Stimulated activated naive B cell treated with anti-CD40 and anti-IgM and Interleukin-4, amounts not matched to agents 10 μg/mL and 1 μg/mL and 100 μg/mL, for 72 hours (primary cell): ENCODE measurements at regions not wholly inside any gene's neighbourhood (a gene's known extent, or its start where the extent isn't known, plus 50 kb on each side); places are given as distances from the start of the nearest gene placed in this dataset.

Experiments used
- ATAC-seq, 2 donors: fragments of 150-1000 bp; cut with Tn5 transposase; replicated peaks; 2 replicates each; pipeline ENCODE4 v1.10.0; 2021; ENCODE audit warnings: moderate library complexity in 1 of 2
- DNase-seq: peaks from one replicate; pipeline ENCODE4 v3.0.0; 2021
- H3K27ac Mint-ChIP-seq: one replicate; pipeline ENCODE4 v1.8.0; 2022; ENCODE audit warnings: mild to moderate bottlenecking, mixed read lengths
- H3K27me3 Mint-ChIP-seq, 2 donors: one replicate each; pipeline ENCODE4 v1.8.0; 2022; ENCODE audit warnings: mixed read lengths in 2 of 2
- H3K36me3 Mint-ChIP-seq, 2 donors: one replicate each; pipeline ENCODE4 v1.8.0; 2022; ENCODE audit warnings: mixed read lengths in 2 of 2, mild to moderate bottlenecking in 1 of 2
- H3K4me1 Mint-ChIP-seq, 2 donors: one replicate each; pipeline ENCODE4 v1.8.0; 2022; ENCODE audit warnings: mixed read lengths in 2 of 2, mild to moderate bottlenecking in 1 of 2
- H3K4me3 Mint-ChIP-seq, 2 donors: one replicate each; pipeline ENCODE4 v1.8.0; 2022; ENCODE audit warnings: mild to moderate bottlenecking in 2 of 2, mixed read lengths in 2 of 2, moderate library complexity in 1 of 2
- H3K9me3 Mint-ChIP-seq, 2 donors: one replicate each; pipeline ENCODE4 v1.8.0; 2022; ENCODE audit warnings: mixed read lengths in 2 of 2, mild to moderate bottlenecking in 1 of 2

DNA sequence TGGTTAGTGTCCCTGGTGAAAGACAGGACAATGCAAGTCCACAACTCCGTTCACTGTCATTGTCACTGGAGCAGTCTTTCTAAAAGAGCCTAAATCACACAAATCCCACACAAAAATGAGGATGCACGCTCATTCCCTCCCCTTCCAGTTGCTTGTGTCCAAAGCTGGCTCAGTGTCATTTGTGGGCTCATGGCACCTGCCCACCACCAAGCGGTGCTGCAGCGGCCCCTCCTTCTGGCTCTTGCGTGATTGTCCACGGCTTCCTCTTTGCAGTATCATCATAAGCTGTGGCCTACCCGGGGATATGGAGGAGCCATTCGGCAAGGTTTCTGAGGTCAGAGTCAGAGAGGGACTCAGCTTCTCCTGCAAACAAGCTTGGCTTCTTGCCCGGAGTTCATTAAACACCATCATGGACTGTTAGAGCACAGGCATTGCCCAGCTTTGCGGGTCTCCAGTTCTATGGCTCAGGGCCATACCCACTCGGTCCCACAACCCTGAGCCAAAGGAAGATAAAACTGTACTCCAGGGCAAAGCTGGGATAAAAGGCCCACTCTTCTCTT lies 179.4 kb upstream of the AGAP1 start:
- no peak for DNase-seq

DNA sequence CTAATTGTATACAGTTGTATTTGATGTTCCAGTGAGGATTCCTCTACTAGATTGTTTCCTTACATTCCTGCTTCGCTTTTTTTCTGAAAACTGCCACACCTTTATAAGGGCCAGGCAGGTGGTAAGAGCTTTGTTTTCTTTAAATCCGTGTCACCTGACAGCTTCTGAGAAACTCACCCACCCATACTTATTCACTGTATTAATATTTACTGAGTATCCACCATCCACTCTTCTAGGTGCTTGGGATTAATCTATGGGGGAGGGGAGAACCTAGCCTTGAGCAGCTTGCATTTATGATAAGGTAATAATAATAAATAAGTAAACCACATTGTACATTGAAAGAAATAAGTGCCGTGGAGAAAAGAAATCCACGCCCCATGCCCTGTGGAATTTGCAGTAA lies 174.7 kb upstream of the AGAP1 start:
- DNase-seq (no peak), ATAC-seq (no peak)
- Mint-ChIP-seq H3K27ac (no peak overlapping the region), H3K4me3 (no peak overlapping the region), H3K27me3 (peaks cover 17 to 21% of the 10 kb centered on the region in 2 donors), H3K4me1 (no peaks in the 10 kb centered on the region), H3K9me3 (peaks cover 0 to 3% of the 10 kb centered on the region in 2 donors), H3K36me3 (no peaks in the 10 kb centered on the region)

More for the DNA sequence above, 179.4 kb upstream of the AGAP1 start:
- no peaks in the 10 kb centered on the region for H3K36me3 Mint-ChIP-seq
- H3K9me3 Mint-ChIP-seq, result peaks cover 0 to 5% of the 10 kb centered on the region in 2 donors
- no peaks in the 10 kb centered on the region for H3K4me1 Mint-ChIP-seq
- peaks cover 9 to 19% of the 10 kb centered on the region in 2 donors for H3K27me3 Mint-ChIP-seq
- no peak overlapping the region for H3K27ac Mint-ChIP-seq
- no peak overlapping the region for H3K4me3 Mint-ChIP-seq
- ATAC-seq, result no peak

DNA sequence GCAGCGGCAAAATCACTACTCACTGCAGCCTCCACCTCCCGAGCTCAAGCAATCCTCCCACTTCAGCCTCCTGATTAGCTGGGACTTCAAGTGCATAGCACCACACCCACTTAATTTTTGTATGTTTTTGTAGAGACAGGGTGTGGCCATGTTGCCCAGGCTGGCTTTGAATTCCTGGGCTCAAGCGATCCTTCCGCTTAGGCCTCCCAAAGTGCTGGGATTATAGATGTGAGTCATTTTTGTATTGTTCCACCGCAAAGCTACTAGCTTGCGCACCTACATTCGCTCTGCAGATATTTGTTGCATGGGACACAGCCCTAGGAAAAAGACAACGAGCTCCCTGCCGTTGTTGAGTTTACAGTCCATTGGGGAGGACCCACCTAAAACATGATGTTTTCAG lies 173.5 kb upstream of the AGAP1 start:
- no peaks in the 10 kb centered on the region for H3K36me3 Mint-ChIP-seq
- no peak overlapping the region for H3K4me3 Mint-ChIP-seq
- DNase-seq (no peak), ATAC-seq (no peak)
- H3K27ac Mint-ChIP-seq, result no peak overlapping the region
- H3K9me3 Mint-ChIP-seq, result peaks cover 0 to 1% of the 10 kb centered on the region in 2 donors
- no peaks in the 10 kb centered on the region for H3K4me1 Mint-ChIP-seq
- H3K27me3 Mint-ChIP-seq, result peaks cover 13 to 18% of the 10 kb centered on the region in 2 donors

DNA sequence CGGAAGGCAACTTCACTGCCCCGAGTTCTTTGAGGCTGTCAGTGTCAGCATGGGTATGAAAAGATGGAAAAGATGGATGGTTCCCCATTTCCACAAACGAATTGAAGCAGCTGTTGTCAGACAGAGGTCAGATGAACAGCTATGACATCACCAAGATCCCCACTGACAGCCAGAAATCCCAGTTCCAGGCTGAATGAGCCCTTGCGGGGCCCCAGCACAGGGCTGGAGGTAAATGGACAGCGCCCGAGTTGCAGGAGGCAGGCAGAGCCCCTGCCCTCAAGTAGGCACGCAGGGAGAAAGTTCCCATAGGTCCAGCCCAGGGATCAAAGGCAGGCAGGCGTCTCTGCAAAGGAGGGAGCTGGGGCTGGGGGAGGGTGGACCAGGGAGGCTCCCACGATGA lies 169.5 kb upstream of the AGAP1 start:
- Mint-ChIP-seq H3K4me3 (no peak overlapping the region), H3K27ac (no peak overlapping the region), H3K36me3 (no peaks in the 10 kb centered on the region), H3K4me1 (no peaks in the 10 kb centered on the region), H3K9me3 (peaks cover 0 to 2% of the 10 kb centered on the region in 2 donors), H3K27me3 (peaks cover 19 to 35% of the 10 kb centered on the region in 2 donors)
- no peak for ATAC-seq
- DNase-seq, result no peak

DNA sequence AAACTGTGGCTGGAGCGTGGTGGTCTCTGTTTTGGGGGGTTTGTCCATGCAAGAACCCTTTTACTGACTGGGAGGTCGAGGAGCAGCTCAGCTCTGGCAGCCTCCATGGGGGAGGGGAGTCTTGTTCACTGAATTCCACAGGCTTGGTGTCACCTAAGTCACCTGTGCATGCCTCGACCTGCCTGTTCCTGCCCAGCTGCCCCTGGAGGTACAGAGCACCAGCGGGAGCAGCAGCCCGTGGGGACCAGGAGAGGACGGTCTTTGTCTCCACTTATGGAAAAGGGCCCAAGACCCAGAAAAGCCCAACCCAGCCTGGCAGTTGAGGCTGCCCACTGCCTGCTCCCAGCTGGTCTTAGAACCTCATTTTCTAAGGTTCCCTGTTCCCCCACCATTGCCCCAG lies 168.7 kb upstream of the AGAP1 start:
- H3K4me3 Mint-ChIP-seq, result no peak overlapping the region
- H3K9me3 Mint-ChIP-seq, result peaks cover 0 to 2% of the 10 kb centered on the region in 2 donors
- H3K36me3 Mint-ChIP-seq, result no peaks in the 10 kb centered on the region
- DNase-seq, result no peak
- no peak overlapping the region for H3K27ac Mint-ChIP-seq
- H3K27me3 Mint-ChIP-seq, result peaks cover 19 to 35% of the 10 kb centered on the region in 2 donors
- no peaks in the 10 kb centered on the region for H3K4me1 Mint-ChIP-seq
- no peak for ATAC-seq

DNA sequence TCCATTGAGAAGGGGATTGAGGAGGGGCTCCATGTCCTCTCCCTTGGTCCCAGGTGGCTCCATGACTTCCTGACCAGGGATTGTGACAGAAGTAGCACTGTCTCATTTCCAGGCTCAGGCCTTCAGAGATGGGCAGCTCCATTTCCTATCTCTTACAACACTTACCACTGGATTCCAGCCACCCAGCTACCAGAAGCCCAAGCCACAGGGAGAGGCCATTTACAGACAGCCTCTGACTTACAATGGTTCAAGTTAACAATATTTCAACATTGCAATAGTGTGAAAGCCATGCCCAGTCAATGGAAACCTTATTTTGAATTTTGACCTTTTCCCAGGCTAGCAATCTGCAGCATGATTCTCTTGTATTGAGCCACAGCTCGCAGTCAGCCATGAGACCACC lies 164.9 kb upstream of the AGAP1 start:
- Mint-ChIP-seq H3K36me3 (no peaks in the 10 kb centered on the region), H3K4me3 (no peak overlapping the region), H3K4me1 (no peaks in the 10 kb centered on the region), H3K9me3 (peaks cover 0 to 6% of the 10 kb centered on the region in 2 donors), H3K27ac (no peak overlapping the region), H3K27me3 (peaks cover 24 to 47% of the 10 kb centered on the region in 2 donors)
- ATAC-seq (no peak), DNase-seq (no peak)

DNA sequence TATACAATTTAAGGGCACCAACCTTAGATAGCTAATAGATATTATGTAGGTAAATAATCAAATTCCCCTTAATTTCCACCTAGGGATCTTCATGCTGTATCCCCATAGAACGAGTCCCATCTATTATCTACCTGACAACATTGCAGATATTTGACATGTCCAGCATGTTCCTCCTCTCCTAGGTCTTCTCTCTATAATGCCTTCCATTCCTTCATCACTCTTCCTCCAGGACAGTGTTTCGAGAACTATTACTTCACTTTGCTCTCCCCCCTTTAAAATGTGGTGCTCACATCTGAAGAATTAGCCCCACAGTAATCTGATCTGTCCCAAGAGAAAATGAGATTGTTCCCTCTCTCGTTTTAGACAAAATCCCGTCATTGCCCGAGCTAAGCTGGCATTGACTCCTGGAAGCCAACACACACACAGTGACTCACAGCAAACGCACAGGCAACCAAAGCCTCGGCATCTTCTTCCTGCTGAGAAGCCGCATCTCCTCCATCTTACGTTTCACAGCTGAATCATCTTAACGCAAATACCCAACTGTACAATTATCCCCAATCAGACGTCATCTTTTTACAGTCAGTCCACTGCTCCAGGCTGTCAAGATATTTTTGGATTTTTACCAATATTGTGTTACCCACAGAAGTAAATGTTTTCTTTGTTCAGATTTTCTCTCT lies 162.9 kb upstream of the AGAP1 start:
- Mint-ChIP-seq H3K4me1 (no peaks in the 10 kb centered on the region), H3K9me3 (peaks cover 0 to 7% of the 10 kb centered on the region in 2 donors), H3K27ac (no peak overlapping the region), H3K36me3 (no peaks in the 10 kb centered on the region), H3K27me3 (peaks cover 22 to 35% of the 10 kb centered on the region in 2 donors), H3K4me3 (no peak overlapping the region)
- ATAC-seq (no peak), DNase-seq (no peak)

DNA sequence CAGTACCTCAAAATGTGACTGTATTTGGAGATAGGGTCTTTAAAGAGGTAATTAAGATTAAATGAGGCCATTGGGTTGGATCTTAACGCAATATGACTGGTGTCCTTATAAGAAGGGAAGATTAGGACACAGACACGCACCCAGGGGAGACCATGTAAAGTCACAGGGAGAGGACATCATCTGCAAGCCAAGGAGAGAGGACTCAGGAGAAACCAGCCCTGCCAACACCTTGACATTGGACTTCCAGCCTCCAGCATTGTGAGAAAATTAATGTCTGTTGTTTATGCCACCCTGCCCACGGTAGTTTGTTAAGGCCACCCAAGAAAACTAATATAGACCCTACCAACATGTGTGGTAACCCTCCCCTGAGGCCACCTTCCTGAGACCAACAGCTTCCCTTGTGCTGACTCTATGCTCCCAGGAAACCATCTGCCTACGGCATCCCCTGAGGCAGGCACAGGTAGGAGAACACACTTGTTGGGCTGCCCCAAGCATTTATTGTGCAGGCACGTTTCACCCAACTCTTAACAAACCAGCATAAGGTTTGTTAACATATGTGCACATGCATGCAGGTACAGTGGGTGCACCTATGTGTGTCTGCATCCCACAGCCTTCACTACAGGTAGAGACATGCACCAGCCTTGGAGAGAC lies 161.5 kb upstream of the AGAP1 start:
- no peak overlapping the region for H3K4me3 Mint-ChIP-seq
- H3K27me3 Mint-ChIP-seq, result peaks cover 19 to 30% of the 10 kb centered on the region in 2 donors
- H3K4me1 Mint-ChIP-seq, result no peaks in the 10 kb centered on the region
- no peak overlapping the region for H3K27ac Mint-ChIP-seq
- ATAC-seq (no peak), DNase-seq (no peak)
- H3K9me3 Mint-ChIP-seq, result peaks cover 0 to 9% of the 10 kb centered on the region in 2 donors
- H3K36me3 Mint-ChIP-seq, result no peaks in the 10 kb centered on the region

DNA sequence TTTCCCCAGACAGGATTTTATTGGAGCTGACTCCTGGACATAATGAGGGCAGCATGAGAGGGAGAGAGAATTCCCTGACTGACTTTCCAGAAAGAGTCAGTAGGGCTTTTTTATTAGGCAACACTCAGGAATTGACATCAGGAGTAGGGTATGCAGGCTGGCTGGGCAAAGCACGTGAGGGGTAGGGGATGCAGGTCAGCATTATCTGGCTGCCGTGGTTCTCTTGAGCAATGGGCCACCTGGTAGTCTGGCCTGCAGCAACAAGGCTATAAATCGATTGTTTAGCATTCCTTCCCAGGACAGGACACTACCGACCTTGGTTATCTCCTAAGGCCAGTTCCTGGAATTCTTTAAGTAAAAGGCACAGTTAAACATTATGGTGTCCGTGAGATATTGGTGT lies 160.8 kb upstream of the AGAP1 start:
- no peak for DNase-seq
- ATAC-seq, result no peak

DNA sequence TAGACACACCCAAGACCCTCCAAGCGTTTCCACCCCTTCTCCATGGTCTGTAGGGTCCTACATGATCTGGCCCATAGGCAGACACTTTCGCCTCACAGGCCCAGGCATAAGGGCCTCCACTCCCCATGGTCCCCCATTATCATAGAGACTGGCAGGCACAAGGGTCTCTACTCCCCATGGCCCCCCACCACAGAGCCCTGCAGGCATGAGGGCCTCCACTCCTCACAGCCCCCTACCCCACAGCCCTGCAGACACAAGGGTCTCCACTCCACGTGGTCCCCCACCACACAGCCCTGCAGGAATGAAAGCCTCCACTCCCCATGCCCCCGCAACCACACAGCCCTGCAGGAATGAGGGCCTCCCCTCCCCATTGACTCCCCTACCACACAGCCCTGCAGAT lies 159.7 kb upstream of the AGAP1 start:
- no peak overlapping the region for H3K27ac Mint-ChIP-seq
- H3K4me1 Mint-ChIP-seq, result no peaks in the 10 kb centered on the region
- peaks cover 10 to 17% of the 10 kb centered on the region in 2 donors for H3K9me3 Mint-ChIP-seq
- no peak overlapping the region for H3K4me3 Mint-ChIP-seq
- H3K36me3 Mint-ChIP-seq, result no peaks in the 10 kb centered on the region
- H3K27me3 Mint-ChIP-seq, result peaks cover 17 to 19% of the 10 kb centered on the region in 2 donors
- ATAC-seq (no peak), DNase-seq (no peak)

More for the DNA sequence above, 160.8 kb upstream of the AGAP1 start:
- no peaks in the 10 kb centered on the region for H3K36me3 Mint-ChIP-seq
- peaks cover 4 to 13% of the 10 kb centered on the region in 2 donors for H3K9me3 Mint-ChIP-seq
- H3K4me1 Mint-ChIP-seq, result no peaks in the 10 kb centered on the region
- H3K27me3 Mint-ChIP-seq, result peaks cover 19 to 25% of the 10 kb centered on the region in 2 donors
- no peak overlapping the region for H3K4me3 Mint-ChIP-seq
- no peak overlapping the region for H3K27ac Mint-ChIP-seq

DNA sequence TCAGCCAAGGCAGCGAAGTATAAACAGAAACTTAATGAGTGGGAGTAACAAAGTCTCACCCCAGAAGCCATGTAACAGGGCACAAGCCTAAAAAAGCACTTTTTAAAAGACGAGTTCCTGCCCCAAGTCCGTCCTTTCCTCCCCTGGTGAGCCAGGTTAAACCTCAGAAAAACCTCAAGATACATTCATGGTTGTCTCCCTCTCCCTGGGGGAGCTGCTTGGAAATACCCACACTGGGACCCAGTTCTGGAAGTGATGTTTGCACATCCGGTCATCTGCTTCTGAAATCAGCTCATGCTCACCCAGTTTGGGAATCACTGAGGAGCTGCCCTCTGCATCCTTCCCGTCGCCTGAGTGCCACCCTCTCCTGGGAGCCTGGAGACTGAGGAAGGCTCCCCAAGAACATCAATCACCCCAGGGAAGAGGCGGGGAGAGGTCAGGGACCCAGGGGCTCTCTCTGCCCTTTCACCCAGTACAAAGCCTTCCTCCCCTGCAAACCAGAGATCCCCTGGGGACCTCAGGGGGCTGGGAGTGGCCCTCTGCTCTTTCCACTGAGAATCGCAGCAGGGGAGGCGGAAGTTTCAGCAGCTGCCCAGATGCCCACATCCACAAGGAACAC lies 150.6 kb upstream of the AGAP1 start:
- Mint-ChIP-seq H3K9me3 (peaks cover 4 to 5% of the 10 kb centered on the region in 2 donors), H3K36me3 (no peaks in the 10 kb centered on the region), H3K27me3 (peaks cover 8 to 10% of the 10 kb centered on the region in 2 donors), H3K27ac (no peak overlapping the region), H3K4me3 (no peak overlapping the region), H3K4me1 (no peaks in the 10 kb centered on the region)
- ATAC-seq (no peak), DNase-seq (no peak)

DNA sequence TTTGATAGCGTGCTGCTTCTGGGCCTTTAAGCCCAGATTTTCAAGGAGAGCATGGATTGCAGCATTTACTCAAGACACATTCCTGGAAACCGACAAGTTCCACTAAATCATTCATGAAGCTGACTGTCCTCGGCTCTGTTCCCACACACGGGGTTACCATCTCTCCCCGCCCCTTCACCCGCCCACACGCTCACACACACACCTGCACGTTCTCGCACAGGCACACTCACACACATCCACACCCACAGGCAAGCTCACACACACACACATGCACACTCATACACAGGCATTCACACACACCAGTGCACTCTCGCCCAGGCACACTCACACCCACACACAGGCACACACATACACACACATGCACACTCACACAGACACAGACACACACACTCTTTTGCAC lies 150.0 kb upstream of the AGAP1 start:
- DNase-seq, result no peak
- Mint-ChIP-seq H3K36me3 (no peaks in the 10 kb centered on the region), H3K27me3 (peaks cover 8 to 10% of the 10 kb centered on the region in 2 donors), H3K27ac (no peak overlapping the region), H3K4me1 (no peaks in the 10 kb centered on the region), H3K9me3 (peaks cover 0 to 1% of the 10 kb centered on the region in 2 donors), H3K4me3 (no peak overlapping the region)
- no peak for ATAC-seq

DNA sequence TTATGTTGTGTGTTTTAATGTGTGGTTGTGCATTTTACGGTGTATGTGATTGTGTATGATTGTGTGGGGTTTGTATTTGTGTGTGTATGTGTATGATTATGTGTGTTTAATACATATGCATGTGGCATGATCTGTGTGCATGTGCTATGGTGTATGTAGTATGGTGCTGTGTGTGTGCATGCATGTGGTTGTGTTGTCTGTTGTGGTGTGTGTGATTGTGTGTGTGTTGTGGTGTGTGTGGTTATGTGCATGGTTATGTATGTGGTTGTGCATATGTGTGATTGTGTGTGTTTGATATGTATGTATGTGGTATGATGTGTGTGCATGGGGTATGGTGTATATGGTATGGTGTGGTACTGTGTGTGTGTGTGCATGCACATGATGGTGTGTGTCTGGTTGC lies 148.1 kb upstream of the AGAP1 start:
- Mint-ChIP-seq H3K4me3 (no peak overlapping the region), H3K4me1 (no peaks in the 10 kb centered on the region), H3K9me3 (peaks cover 0 to 1% of the 10 kb centered on the region in 2 donors), H3K27me3 (peaks cover 17 to 22% of the 10 kb centered on the region in 2 donors), H3K27ac (no peak overlapping the region), H3K36me3 (no peaks in the 10 kb centered on the region)
- DNase-seq, result no peak
- no peak for ATAC-seq

DNA sequence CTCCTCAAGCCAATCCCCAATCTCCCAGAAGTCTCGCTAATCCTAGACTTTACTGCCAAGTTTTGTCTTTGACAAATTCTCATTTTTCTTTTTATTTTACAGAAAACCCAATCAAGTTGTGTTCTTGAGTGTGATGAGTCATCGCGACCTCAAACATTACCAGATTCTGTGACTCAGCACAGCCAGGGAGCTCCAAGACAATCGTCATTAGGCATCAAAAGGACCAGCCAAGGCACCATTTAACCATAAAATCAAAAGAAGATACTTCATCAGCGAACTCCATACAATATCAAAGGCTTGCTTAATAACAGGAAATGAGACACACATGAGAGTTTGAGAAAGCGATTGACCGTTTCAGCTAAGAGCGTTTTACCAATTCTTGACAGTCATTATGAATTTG lies 146.2 kb upstream of the AGAP1 start:
- ATAC-seq, result no peak
- Mint-ChIP-seq H3K27me3 (peaks cover 17 to 26% of the 10 kb centered on the region in 2 donors), H3K4me3 (no peak overlapping the region), H3K36me3 (no peaks in the 10 kb centered on the region), H3K9me3 (peaks cover 0 to 4% of the 10 kb centered on the region in 2 donors), H3K27ac (no peak overlapping the region), H3K4me1 (no peaks in the 10 kb centered on the region)
- no peak for DNase-seq
